ENCODE measurements at regions not wholly inside any gene's neighbourhood (a gene's known extent, or its start where the extent isn't known, plus 50 kb on each side); places are given as distances from the start of the nearest gene placed in this dataset.

DNA sequence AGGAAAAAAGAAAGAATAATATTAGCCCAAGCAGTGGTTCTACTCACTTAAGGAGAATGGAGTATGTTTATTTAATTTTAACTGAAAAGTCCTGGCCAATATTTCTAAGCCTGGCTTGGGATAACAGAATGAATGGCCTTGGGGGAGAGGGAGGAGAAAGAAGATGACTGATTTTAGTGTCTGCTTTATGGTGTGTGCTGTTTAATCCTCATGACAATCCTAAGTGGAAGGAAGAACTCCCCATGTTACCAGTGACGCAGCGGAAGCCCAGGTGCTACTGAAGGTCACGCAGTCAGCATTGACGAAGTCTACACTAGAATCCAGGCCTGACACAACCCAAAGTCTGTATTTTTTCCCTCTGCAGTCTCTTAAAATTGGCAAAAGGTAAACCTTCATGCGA is 50.5 kb downstream of the PALM2AKAP2 start:
- no peak for DNase-seq

DNA sequence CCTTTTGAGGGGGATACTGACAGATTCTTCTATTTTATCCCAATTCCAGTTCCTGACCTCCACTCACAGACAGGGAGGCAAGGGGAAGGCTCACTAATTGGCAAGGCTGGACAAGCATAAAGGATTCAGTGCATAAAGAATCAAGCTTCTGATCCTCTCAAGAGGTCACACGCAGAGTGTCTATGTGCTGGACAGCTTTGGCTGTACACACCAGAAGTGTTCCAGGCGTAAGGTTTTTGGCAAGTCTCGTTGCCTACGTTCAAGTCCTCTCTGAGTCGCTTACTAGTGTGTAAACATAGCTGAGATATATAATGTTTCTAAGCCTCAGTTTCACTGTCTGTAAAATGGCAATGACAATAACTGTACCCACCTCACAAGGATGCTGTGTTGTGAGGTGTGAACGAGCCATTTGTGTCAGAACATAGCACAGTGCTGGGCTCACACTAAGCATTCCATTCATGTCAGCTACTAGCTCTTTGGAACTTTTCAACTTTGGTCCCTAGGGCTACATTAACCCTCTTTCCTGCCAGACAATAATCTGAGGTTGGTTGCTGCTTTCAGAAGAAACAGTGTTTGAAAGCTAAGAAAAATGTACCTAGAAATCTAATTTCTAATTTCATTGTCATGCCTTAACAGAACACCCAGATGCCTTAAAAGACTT is 52.1 kb downstream of the PALM2AKAP2 start:
- no peak for DNase-seq

DNA sequence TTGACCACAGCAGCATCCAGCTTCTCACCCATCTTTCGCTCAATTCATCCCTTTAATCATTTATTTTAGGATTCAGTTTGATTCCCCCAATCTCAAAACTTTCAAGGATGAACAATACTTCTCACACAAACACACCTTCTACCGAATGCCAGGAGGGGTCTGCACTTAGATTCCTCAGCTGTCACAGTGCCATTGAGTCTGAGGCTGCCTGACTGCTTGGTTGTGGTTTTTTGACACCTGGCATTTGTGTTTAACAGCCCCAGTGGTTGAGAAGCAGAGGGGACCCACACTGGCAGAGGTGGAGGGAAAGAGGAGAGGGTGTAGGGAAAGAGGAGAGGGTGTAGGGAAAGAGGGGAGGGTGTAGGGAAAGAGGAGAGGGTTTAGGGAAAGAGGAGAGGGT is 54.9 kb downstream of the PALM2AKAP2 start:
- DNase-seq: no peak

DNA sequence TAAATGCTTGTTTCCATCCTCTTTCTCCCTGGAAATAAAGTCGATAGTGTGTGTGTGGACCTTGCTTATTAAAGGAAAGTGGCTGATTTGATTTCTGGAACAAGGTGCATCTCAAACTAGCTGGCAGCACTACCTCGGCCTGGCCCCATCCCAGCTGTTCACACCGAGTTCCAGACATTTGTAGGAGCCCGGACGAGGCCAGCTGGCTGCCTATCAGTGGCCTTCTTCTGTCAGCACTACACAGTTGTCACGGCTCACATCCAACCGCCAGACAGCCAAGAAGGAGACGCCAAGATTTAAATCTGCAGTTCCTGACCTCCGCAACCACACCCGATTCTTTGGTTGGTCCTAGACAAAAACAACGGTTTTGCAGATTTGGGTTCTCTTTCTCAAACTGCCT is 63.6 kb downstream of the PALM2AKAP2 start:
- DNase-seq: no peak

DNA sequence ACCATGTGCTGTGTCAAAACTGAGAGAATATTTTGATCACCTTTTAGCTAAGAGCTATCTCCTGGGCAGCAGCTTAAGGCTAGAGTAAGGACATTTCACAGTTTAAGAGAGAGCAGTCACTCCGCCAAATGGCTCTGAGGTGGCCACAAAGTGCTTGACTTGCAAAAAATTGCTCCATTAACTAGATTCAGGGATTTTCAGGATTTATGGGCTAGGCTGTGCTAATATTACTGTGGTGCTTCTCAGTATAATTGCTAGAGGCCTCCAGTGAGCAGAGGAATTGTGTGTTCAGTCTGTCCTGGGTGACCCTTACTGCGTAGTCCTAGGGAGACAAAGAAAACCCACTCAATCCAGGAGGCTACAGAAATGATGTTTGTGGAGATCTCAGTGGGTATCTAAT is 65.2 kb downstream of the PALM2AKAP2 start:
- no peak for DNase-seq

DNA sequence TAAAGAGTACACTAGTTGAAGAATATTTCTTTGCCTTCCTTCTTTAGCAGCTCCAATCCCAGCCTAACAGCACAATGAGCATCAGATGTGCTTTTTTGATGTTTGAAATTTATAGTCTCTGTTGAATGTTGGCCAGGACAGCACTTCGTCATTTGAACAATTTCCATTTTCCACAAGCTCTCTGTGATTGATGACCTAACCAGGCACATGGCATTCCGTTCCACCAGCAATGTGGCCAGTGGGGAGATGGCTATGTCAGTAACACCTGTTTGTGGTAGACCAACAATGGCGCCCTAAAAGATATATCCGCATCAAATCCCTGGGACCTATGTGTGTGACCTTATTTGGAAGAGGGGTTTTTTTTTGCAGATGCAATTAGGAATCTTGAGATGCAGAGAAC is 66.8 kb downstream of the PALM2AKAP2 start:
- no peak for DNase-seq

DNA sequence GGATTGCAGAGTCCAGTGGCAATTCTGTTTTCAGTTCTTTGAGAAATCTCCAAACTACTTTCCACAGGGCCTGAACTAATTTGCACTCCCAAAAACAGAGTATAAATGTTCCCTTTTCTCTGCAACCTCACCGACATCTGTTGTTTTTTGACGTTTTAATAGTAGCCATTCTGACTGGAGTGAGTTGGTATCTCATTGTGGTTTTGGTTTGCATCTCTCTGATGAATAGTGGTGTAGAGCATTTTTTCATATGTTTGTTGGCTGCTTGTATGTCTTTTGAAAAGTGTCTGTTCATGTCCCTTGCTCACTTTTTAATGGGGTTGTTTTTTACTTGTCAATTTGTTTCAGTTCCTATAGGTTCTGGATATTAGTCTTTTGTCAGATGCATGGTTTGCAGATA is 72.6 kb downstream of the PALM2AKAP2 start:
- DNase-seq: no peak

DNA sequence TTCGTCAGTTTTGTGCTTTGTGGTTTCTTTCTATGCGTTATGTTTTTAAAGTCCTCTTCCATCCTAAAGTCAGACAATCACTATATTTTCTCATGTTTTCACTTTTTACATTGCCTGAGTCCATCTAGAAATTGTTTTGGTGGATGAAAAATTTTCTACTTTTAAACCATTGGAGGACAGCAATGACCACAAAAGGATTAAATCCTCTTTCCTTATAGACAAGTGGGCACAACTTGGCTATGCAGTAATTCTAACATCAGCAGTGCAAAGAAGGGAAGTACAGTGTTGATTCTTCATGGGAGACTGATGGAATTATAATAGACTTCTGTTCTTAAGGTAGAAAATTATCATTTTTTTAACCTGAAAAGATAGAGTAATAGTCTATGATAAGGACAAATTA is 75.5 kb downstream of the PALM2AKAP2 start:
- DNase-seq: no peak

DNA sequence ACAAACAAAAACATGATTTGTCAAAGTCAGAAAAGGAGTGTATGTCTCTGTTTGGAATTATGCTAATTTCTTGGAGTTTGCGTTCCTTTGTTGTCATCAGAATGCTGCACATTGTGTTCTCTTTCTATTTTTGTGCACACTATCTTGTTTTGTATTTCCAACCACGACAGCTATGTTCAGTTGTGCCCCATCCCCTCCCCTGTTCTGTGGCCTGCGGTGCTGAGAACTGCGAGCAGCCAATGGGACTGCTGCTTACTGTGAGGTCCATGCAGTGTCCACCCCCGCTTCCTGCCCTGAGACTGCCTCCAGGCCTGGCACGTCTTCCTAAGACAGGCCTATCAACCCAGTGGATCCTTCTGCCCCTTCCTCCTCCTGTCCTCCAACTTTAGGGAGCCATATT is 76.8 kb downstream of the PALM2AKAP2 start:
- no peak for DNase-seq

DNA sequence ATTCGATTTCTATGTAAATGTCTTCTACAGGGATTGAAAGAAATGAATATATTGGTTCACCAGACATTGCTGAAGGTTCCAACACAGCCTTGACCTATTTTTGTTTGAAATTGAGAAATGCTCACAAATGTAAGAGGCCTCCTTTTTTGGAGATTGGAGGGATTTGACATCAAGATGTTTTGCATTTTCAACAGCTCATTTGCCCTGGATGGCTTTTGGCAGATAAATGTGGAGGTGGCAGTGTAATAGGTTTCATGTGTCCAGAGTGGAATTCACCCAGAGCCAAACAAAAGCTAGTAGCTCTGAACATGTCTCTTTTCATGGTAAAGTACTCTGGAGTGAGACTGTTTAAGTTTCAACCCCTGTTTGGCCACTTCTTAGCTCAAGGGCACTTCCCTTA is 77.3 kb downstream of the PALM2AKAP2 start:
- peak in 1 of 3 experiments; percentile 7 for DNase-seq

DNA sequence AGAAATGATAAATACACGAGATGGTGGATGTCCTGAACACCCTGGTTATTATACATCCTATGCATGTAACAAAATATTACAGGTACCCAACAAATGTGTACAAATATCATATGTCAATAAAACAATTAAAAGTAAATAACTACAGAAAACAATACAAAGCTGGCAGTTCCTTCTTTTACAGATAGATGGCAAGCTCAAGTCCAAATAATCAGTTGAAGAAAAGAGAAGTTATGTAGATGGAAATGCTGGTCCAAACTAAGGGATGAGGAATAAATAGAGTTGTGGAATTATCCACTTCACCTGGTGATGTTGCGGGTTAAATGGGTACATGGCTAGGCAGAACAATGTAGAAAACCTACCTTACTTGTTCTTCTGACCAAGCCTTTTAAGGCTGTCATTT is 79.4 kb downstream of the PALM2AKAP2 start:
- no peak for DNase-seq

DNA sequence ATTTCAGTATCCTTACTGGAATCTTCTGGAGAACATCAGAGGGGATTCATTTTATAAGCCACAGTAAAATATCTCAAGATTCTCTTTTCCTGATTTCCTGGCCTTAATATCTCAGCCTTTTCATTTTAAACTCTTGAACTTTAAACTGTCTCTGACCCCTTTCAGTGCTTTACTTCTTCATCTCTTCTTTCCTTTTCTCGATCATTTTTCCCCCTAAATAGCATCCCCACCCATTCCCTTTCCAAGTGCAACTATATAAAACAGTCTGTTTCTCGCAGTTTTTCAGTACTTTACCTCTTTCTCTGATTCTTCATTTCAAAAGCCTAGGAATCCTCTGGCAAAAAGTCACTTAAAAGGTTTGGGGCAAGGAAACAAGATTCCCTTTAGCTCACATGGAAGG is 80.5 kb downstream of the PALM2AKAP2 start:
- no peak for DNase-seq

DNA sequence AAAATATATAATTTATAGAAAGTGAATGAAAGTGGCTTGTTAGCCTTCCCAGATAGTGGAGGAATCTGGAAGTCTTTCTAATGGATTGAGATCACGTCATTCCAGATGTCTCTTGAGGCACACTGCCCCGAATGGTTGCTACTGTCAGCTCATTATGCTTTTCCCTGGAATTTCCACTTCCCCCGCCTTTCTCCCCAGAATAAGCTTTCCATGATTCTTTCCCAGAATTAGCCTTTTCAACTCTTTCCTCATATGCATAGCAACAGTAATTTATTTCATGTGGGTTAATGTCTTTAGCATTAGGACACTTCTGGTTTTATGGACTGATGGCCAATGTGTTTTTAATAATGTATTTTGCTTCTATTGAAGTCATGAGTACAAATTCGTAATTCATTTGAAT is 81.5 kb downstream of the PALM2AKAP2 start:
- DNase-seq: no peak

DNA sequence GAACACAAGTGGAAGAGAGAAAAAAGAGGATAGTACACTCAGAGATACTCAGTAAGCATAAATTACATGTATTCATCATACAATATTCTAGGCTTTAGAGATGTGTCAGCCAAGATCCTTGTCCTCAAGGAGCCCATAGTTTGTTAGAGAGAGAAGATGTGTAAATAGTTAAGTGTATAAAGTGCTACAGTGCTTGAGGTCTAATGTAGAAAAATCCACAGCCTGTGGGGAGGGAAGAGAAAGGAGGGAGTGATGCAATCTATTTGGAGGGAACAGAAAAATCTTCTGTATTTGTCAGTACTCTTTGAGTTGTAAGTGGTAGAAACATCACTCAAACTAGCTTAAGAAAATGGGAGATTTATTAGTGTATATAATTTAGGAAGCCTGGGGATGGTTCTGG is 81.9 kb downstream of the PALM2AKAP2 start:
- DNase-seq: no peak

DNA sequence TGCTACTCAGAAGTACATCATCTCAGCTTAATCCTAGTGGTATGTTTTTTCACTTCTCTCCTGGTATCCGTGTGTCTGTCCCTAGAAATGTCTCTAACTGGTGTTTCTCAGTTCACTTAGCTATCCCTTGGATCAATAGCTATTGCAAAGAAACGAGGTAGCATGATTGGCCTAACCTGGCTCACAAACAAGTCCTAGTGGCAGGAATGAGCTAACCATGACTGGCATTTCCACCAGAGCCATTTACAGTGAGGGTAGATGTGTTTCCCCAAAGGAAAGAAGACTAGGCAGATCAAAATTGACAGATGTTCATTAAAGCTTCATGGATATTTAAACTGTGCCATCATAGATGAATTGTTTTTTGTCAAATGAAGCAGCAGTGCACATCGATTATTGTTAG is 82.5 kb downstream of the PALM2AKAP2 start:
- DNase-seq: no peak

DNA sequence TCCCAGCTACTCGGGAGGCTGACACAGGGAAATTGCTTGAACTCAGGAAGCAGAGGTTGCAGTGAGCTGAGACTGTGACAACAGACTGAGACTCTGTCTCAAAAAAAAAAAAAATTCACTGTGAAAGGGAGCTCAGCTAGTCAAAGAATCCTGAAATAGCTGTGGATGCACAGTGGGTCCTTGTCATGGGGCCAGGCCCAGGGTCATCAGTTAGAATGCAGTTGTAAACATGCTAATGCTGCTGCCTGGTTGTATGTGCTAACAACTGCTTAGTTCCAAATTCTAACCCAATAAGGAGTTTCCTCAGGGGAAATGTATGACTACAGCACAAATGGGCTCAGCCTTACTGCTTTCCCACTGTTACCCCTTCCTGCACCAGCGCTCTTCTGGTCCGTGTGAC is 84.0 kb downstream of the PALM2AKAP2 start:
- DNase-seq: no peak

DNA sequence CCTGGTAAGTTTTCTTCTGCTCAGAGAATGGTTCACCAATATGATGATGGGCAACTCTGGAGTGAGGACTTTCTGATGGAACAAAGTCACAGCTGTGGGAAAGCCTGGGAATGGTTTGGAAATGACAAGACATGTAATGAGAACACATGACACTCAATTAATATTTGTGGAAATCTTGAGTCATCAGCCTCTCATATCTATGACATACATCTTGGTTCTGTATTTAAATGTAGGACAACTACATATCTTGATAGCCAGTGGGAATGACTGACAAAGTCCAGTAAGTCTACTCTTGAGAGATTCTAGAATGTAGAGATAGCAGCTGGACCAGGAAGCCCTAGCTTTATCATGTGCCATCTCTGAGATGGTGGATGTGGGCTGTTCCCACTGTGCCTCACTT is 85.5 kb downstream of the PALM2AKAP2 start:
- no peak for DNase-seq

DNA sequence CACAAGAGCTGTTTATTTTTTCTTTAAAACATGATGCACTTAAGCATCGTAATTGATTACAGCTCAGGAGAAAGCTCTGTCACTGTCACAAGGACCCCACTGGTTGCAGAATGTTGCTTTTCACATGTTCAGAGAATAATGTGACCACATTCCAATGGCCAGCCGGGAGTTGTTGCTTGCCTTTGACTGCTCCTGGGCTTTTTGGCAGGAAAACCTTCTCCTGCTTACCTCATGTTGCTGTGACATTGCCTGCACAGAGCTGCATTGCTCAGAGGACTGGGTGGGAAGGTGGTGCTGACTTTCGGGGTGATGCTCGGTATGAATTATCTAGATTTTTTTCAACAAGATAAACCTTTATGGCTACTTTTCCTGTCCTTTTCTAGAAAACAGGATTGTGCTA is 88.2 kb downstream of the PALM2AKAP2 start:
- no peak for DNase-seq

DNA sequence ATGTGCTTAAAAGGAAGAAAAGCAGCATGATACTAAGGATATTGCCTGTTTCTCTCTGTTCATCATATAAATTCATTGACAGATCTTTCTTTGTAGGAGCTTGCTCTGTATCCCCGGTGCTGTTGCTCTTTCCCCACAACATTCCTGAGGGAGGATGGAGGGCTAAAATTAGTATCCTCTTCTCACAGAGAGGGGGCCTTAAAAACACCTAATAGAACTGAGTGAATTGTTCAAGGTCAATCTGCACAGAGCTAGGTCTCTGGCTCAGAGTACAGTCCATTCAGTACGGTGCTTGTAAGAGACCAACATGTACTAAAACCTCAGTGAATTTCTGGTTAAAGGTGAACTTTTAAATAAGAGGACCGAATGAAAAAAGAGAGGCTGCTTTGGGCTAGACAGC is 88.7 kb downstream of the PALM2AKAP2 start:
- DNase-seq: no peak

DNA sequence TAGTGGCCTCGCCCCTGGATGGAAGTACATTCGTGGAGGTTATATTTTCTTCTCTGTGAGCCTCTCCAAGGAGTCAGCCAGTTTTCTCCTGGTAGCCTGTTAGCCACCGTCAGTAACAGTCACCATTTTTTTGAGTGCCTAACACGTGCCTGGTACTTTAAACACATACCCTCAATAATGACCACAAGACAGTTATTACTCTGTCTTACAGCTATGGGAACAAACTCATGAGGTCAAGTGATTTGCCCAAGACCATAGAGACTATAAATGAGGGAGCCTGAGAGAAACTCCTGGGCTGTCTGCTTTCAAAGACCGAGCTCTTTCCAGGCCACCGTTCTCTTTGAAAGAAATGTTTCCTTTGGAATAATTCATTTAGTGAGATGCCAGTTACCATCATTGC is 90.4 kb downstream of the PALM2AKAP2 start:
- no peak for DNase-seq

DNA sequence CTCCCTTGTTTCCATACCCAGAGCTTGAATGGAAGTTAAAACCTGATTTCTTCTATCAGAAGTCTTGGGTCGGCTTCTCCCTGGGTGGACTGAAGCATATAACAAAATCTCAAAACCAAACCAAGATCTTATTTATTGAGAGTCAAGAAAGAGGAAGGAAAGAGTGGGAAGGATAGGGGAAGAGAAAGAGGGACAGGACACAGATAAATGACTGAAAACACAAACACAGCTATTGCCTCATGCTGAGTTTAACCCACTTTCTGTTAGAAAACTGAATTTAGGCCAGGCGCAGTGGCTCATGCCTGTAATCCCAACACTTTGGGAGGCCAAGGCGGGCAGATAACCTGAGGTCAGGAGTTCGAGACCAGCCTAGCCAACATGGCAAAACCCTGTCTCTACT is 92.9 kb downstream of the PALM2AKAP2 start:
- DNase-seq: no peak

DNA sequence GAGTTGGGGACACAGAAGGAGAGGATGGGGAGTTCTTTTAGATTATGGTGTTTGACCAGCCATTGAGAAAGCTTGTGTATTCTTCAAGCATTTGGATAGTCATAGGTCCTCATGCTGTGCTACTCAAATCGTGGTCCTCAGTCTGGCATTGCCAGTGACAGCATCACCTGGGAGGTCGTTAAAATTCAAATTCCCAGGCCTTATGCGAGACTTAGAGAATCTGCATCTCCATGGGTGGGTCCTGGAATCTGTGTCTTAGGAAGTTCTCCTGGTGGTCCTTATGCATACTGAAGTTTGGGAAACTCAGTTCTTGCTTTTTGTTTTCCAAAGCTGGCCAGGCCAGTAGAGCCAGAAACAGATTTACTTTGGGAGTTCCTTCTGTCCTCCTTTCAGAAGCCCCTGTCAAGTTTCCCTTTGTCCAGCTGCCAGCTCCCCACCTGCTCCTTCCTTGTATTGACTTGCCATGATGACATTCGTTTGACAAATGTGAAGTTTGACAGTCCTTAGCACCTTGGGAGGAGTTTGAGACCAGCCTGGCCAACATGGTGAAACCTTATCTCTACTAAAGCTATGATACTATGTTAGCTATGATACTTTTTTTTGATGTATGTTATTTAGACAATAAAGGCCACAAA is 95.6 kb downstream of the PALM2AKAP2 start:
- DNase-seq: no peak

DNA sequence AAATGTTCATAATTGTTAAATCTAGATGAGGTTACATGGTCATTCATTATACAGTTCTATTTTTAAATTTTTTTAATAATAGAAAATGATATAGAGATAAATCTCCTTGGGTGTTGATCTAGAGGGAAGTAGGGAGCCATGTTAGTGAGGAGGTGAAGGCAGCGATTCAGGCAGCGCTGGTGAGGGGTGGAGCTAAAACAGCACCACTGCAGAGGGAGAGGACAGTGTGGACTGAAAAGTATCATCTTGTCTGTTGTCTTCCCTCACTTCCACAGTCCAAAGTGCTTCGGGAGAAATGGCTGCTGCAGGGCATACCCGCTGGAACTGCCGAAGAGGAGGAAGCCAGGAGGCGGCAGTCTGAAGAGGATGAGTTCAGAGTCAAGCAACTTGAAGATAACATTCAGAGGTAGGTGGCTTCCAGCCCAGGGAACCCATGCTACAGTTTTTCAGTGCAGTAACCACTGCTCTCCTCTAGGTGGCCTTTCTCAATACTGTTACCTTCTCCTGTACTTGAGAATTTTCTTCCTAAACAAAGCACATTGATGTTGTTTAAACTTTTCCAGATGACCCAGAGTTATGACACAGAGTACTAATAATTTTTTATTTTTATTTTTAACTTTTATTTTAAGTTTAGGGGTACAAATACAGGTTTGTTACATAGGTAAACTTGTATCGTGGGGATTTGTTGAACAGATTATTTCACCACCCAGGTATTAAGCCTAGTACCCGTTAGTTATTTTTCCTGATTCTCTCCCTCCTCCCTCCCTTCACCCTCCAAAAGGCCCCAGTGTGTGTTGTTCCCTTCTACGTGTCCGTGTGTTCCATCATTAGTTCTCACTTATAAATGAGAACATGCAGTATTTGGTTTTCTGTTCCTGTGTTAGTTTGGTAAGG is 100.5 kb downstream of the PALM2AKAP2 start:
- peak in 2 of 3 experiments; percentile 3 to 21 for DNase-seq

DNA sequence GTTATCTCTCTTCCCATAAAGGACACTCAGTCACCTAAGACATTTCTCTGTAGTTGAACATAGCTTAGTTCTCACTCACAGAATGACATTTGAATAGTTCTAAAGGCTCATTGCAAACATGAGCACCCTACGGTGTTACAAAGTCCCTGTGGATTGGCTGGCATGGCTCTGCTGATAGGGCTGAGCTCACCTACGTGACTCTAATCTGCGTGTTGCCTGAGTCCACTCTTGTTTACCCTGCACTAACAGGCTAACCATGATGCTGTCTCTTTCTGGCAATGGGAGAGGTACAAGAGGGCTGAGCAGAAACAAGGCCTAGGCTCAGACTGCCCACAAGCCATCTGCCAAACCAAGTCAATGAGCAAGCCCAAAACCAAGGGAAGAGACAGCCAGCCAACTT is 103.6 kb downstream of the PALM2AKAP2 start:
- no peak for DNase-seq

Data from NCI-H1417 (cell line).